IMR-90 (cell line): ENCODE measurements at regions not wholly inside any gene's neighbourhood (a gene's known extent, or its start where the extent isn't known, plus 50 kb on each side); places are given as distances from the start of the nearest gene placed in this dataset.

Source experiments
- ATAC-seq: fragments of 200-7000 bp; cut with Tn5 transposase; 2 replicates; pipeline ENCODE4 v1.9.1; 2020; ENCODE audit warnings: low read depth, mild to moderate bottlenecking, moderate library complexity
- BruUV-seq: library from RNA; stranded (reverse); fragments of 400-500 nt; replicated peaks from 2 replicates; lab custom pipeline; 2021; lab: Mats Ljungman, UMichigan
- CTCF ChIA-PET: fragments of 300-600 bp; formaldehyde crosslinking; extraction: SDS; loops from one replicate; lab custom pipeline; 2021; ENCODE audit warnings: antibody characterized with exemption; lab: Yijun Ruan, JAX
- POLR2A ChIA-PET: fragments of 300-600 bp; sonication (Branson Sonifier 250); formaldehyde crosslinking; loops from one replicate; lab custom pipeline; 2022; ENCODE audit warnings: antibody characterized with exemption; ENCODE audit not compliant: unreplicated experiment; lab: Charles Lee
- DNase-seq: peaks from one replicate; pipeline ENCODE4 v3.0.0; 2013
- H2AFZ ChIP-seq: replicated peaks from 2 replicates; pipeline ENCODE3; 2013; ENCODE audit warnings: low read length, mild to moderate bottlenecking; ENCODE audit not compliant: poor library complexity
- H2AK5ac ChIP-seq: 2 replicates; pipeline ENCODE4 v1.6.1; 2013; ENCODE audit warnings: low read depth, low read length, inconsistent platforms
- H2AK9ac ChIP-seq: replicated peaks from 2 replicates; pipeline ENCODE3; 2013; ENCODE audit warnings: mild to moderate bottlenecking, low read depth, low read length, moderate library complexity; ENCODE audit not compliant: poor library complexity
- H2BK120ac ChIP-seq: 2 replicates; pipeline ENCODE4 v1.6.1; 2013; ENCODE audit warnings: low read depth, low read length, inconsistent platforms
- H2BK15ac ChIP-seq: 3 replicates; pipeline ENCODE4 v1.6.1; 2013; ENCODE audit warnings: low read depth, low read length, inconsistent platforms
- H2BK20ac ChIP-seq: 2 replicates; pipeline ENCODE4 v1.6.1; 2013; ENCODE audit warnings: low read depth, mild to moderate bottlenecking, inconsistent platforms, low read length, moderate library complexity
- H2BK5ac ChIP-seq: 2 replicates; pipeline ENCODE4 v1.6.1; 2013; ENCODE audit warnings: mild to moderate bottlenecking, low read depth, low read length, inconsistent platforms; ENCODE audit not compliant: poor library complexity, severe bottlenecking
- H3K14ac ChIP-seq: replicated peaks from 2 replicates; pipeline ENCODE4 v1.6.1; 2013; ENCODE audit warnings: low read depth, low read length, inconsistent platforms
- H3K18ac ChIP-seq: 2 replicates; pipeline ENCODE4 v1.6.1; 2013; ENCODE audit warnings: low read depth, low read length, control low read depth
- H3K23ac ChIP-seq: 2 replicates; pipeline ENCODE4 v1.6.1; 2013; ENCODE audit warnings: low read depth, low read length, inconsistent platforms
- H3K27ac ChIP-seq: 2 replicates; pipeline ENCODE4 v1.5.1; 2013; ENCODE audit warnings: mild to moderate bottlenecking, control low read depth, low read length; ENCODE audit not compliant: insufficient read depth
- H3K27me3 ChIP-seq: 2 replicates; pipeline ENCODE4 v1.6.1; 2013; ENCODE audit warnings: low read length; ENCODE audit not compliant: control insufficient read depth, insufficient read depth
- H3K36me3 ChIP-seq: 2 replicates; pipeline ENCODE4 v1.6.1; 2013; ENCODE audit warnings: low read length, mixed read lengths; ENCODE audit not compliant: control insufficient read depth, insufficient read depth
- H3K4ac ChIP-seq: 2 replicates; pipeline ENCODE4 v1.6.1; 2013; ENCODE audit warnings: low read depth, low read length, inconsistent platforms
- H3K4me1 ChIP-seq: 2 replicates; pipeline ENCODE4 v1.6.1; 2013; ENCODE audit warnings: low read length, mixed read lengths; ENCODE audit not compliant: control insufficient read depth, insufficient read depth
- H3K4me2 ChIP-seq: 2 replicates; pipeline ENCODE4 v1.6.1; 2013; ENCODE audit warnings: low read depth, mild to moderate bottlenecking, control low read depth, low read length, moderate library complexity
- H3K4me3 ChIP-seq: 2 replicates; pipeline ENCODE4 v1.5.1; 2013; ENCODE audit warnings: low read depth, mild to moderate bottlenecking, control low read depth, low read length, moderate library complexity; ENCODE audit not compliant: insufficient read depth
- H3K56ac ChIP-seq: 2 replicates; pipeline ENCODE4 v1.6.1; 2013; ENCODE audit warnings: low read length, inconsistent platforms; ENCODE audit not compliant: insufficient read depth; ENCODE audit errors: extremely low read depth
- H3K79me1 ChIP-seq, 2 experiments: 2 replicates each; pipeline ENCODE4 v1.6.1; 2013; ENCODE audit warnings: low read length in 2 of 2, inconsistent platforms in 1 of 2, low read depth in 1 of 2
- H3K9ac ChIP-seq: 2 replicates; pipeline ENCODE4 v1.6.1; 2013; ENCODE audit warnings: low read depth, low read length, control low read depth
- H3K9me1 ChIP-seq: 2 replicates; pipeline ENCODE4 v1.6.1; 2013; ENCODE audit warnings: low read length, inconsistent platforms; ENCODE audit not compliant: insufficient read depth
- H3K9me3 ChIP-seq: 2 replicates; pipeline ENCODE4 v1.6.1; 2013; ENCODE audit warnings: low read length; ENCODE audit not compliant: control insufficient read depth, insufficient read depth
- H4K20me1 ChIP-seq: 2 replicates; pipeline ENCODE4 v1.6.1; 2013; ENCODE audit warnings: low read length, inconsistent platforms; ENCODE audit not compliant: insufficient read depth
- H4K5ac ChIP-seq: 2 replicates; pipeline ENCODE4 v1.6.1; 2013; ENCODE audit warnings: mild to moderate bottlenecking, low read depth, low read length, control low read depth
- H4K8ac ChIP-seq, 2 experiments: 2 replicates each; pipeline ENCODE4 v1.6.1; 2013; ENCODE audit warnings: low read depth in 2 of 2, low read length in 2 of 2, control low read depth in 1 of 2, inconsistent platforms in 1 of 2
- H4K91ac ChIP-seq: 2 replicates; pipeline ENCODE4 v1.6.1; 2013; ENCODE audit warnings: low read depth, low read length, inconsistent platforms; ENCODE audit not compliant: insufficient read depth
- BHLHE40 ChIP-seq: fragments of 150-350 bp; IDR thresholded peaks from 2 replicates; pipeline ENCODE4 v1.6.1; 2016; ENCODE audit warnings: mild to moderate bottlenecking, low read depth, low read length
- CEBPB ChIP-seq: IDR thresholded peaks from 2 replicates; pipeline ENCODE4 v1.6.1; 2012; ENCODE audit warnings: low read depth, low read length, improper control_type of control experiment
- CHD1 ChIP-seq: IDR thresholded peaks from 2 replicates; pipeline ENCODE4 v1.6.1; 2012; ENCODE audit warnings: low read depth, low read length, improper control_type of control experiment
- CTCF ChIP-seq: conservative IDR thresholded peaks from 2 replicates; pipeline ENCODE4 v1.5.1; 2012; ENCODE audit warnings: mild to moderate bottlenecking, low read depth, low read length, improper control_type of control experiment
- FOS ChIP-seq: fragments of 150-350 bp; IDR thresholded peaks from 2 replicates; pipeline ENCODE4 v1.6.1; 2016; ENCODE audit warnings: low read depth, low read length
- MAFK ChIP-seq: IDR thresholded peaks from 2 replicates; pipeline ENCODE4 v1.6.1; 2012; ENCODE audit warnings: low read depth, low read length, improper control_type of control experiment
- MAZ ChIP-seq: IDR thresholded peaks from 2 replicates; pipeline ENCODE4 v1.6.1; 2012; ENCODE audit warnings: low read depth, mild to moderate bottlenecking, low read length, improper control_type of control experiment, moderate library complexity, borderline replicate concordance
- MXI1 ChIP-seq: IDR thresholded peaks from 2 replicates; pipeline ENCODE4 v1.6.1; 2012; ENCODE audit warnings: low read depth, mild to moderate bottlenecking, low read length, moderate library complexity, borderline replicate concordance
- NFE2L2 ChIP-seq: fragments of 150-350 bp; IDR thresholded peaks from 2 replicates; pipeline ENCODE4 v1.6.1; 2016; ENCODE audit warnings: low read depth, mild to moderate bottlenecking, low read length
- POLR2A ChIP-seq: IDR thresholded peaks from 2 replicates; pipeline ENCODE4 v1.6.1; 2012; ENCODE audit warnings: mild to moderate bottlenecking, low read depth, low read length
- RAD21 ChIP-seq: IDR thresholded peaks from 2 replicates; pipeline ENCODE4 v1.6.1; 2012; ENCODE audit warnings: low read length, improper control_type of control experiment
- RCOR1 ChIP-seq: IDR thresholded peaks from 2 replicates; pipeline ENCODE4 v1.6.1; 2012; ENCODE audit warnings: mild to moderate bottlenecking, low read length, improper control_type of control experiment; ENCODE audit not compliant: insufficient replicate concordance
- RFX5 ChIP-seq: IDR thresholded peaks from 2 replicates; pipeline ENCODE4 v1.8.0; 2012; ENCODE audit warnings: low read depth, mild to moderate bottlenecking, low read length, moderate library complexity
- SMC3 ChIP-seq: fragments of 150-350 bp; IDR thresholded peaks from 2 replicates; pipeline ENCODE4 v1.6.1; 2016; ENCODE audit warnings: low read depth, mild to moderate bottlenecking, antibody characterized with exemption, low read length, moderate library complexity
- WGBS, 2 experiments: methylation state at CpG; one replicate each; pipeline versions ENCODE4 v1.1.5 to v1.1.7; 2013; ENCODE audit warnings: missing lambda C conversion rate in 2 of 2; ENCODE audit not compliant: insufficient read length in 1 of 2; ENCODE audit errors: extremely low coverage in 2 of 2; 5-methylcytosine and 5-hydroxymethylcytosine counted together
- dilution Hi-C: fragments of 300-500 bp; cut with HindIII; formaldehyde crosslinking; loops from one replicate; pipeline ENCODE4 v1.14.3; 2018; ENCODE audit warnings: low sequenced_read_pairs; ENCODE audit not compliant: unreplicated experiment
- in situ Hi-C: fragments of 300-500 bp; cut with MboI; formaldehyde crosslinking; loops from 3 replicates; pipeline ENCODE4 v1.14.3; 2019; ENCODE audit warnings: low sequenced_read_pairs, inconsistent platforms, mixed read lengths
- intact Hi-C: fragments of 100-400 bp; cut with micrococcal nuclease; formaldehyde crosslinking; loops from 2 replicates; pipeline ENCODE4 v1.10.0; 2022
- TF ChIP-seq, protein P1 (sequence below): fragments of 150-350 bp; IDR thresholded peaks from 2 replicates; pipeline ENCODE4 v1.6.1; 2017; ENCODE audit warnings: mild to moderate bottlenecking, antibody characterized with exemption, low read length, low read depth
- TF ChIP-seq, protein P2 (sequence below): fragments of 150-350 bp; IDR thresholded peaks from 2 replicates; pipeline ENCODE4 v1.6.1; 2016; ENCODE audit warnings: low read depth, mild to moderate bottlenecking, low read length, moderate library complexity, borderline replicate concordance

- TF ChIP-seq CTCF (no peak), CHD1 (no peak), RAD21 (no peak), POLR2A (no peak), NFE2L2 (no peak), RCOR1 (no peak), RFX5 (no peak), MXI1 (no peak), SMC3 (no peak), CEBPB (no peak), MAFK (no peak), FOS (no peak), MAZ (no peak), BHLHE40 (no peak)
- TF ChIP-seq, protein P1, sequence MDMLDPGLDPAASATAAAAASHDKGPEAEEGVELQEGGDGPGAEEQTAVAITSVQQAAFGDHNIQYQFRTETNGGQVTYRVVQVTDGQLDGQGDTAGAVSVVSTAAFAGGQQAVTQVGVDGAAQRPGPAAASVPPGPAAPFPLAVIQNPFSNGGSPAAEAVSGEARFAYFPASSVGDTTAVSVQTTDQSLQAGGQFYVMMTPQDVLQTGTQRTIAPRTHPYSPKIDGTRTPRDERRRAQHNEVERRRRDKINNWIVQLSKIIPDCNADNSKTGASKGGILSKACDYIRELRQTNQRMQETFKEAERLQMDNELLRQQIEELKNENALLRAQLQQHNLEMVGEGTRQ: no peak
- TF ChIP-seq, protein P2, sequence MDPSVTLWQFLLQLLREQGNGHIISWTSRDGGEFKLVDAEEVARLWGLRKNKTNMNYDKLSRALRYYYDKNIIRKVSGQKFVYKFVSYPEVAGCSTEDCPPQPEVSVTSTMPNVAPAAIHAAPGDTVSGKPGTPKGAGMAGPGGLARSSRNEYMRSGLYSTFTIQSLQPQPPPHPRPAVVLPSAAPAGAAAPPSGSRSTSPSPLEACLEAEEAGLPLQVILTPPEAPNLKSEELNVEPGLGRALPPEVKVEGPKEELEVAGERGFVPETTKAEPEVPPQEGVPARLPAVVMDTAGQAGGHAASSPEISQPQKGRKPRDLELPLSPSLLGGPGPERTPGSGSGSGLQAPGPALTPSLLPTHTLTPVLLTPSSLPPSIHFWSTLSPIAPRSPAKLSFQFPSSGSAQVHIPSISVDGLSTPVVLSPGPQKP: no peak
- no peak for DNase-seq
- intact Hi-C loops (no loop called here), in situ Hi-C loops (no loop called here), dilution Hi-C loops (no loop called here)
- H3K27ac ChIP-seq: no peak overlapping the region
- no peak overlapping the region for H3K18ac ChIP-seq
- H3K27me3 ChIP-seq: no peaks in the 10 kb centered on the region
- H3K9me1 ChIP-seq: no peaks in the 10 kb centered on the region
- no peak overlapping the region for H3K4ac ChIP-seq
- no peak overlapping the region for H2BK15ac ChIP-seq
- no peak overlapping the region for H3K23ac ChIP-seq
- no peaks in the 10 kb centered on the region for H4K20me1 ChIP-seq
- no peak overlapping the region for H3K4me2 ChIP-seq
- no peak overlapping the region for H3K56ac ChIP-seq
- H3K9ac ChIP-seq: no peak overlapping the region
- H4K5ac ChIP-seq: no peak overlapping the region
- no peak overlapping the region for H2BK5ac ChIP-seq
- H3K4me3 ChIP-seq: no peak overlapping the region
- H3K4me1 ChIP-seq: no peaks in the 10 kb centered on the region
- no CpG with 5 or more reads among the region's 2 CpGs for WGBS, 2 experiments
- H2BK20ac ChIP-seq: no peak overlapping the region
- no peak overlapping the region for H4K8ac ChIP-seq
- no peaks in the 10 kb centered on the region for H3K36me3 ChIP-seq
- BruUV-seq: no TSS peak
- no peaks in the 10 kb centered on the region for H3K9me3 ChIP-seq
- CTCF ChIA-PET: no interaction called here
- no peaks in the 10 kb centered on the region for H3K79me1 ChIP-seq
- H2AK5ac ChIP-seq: no peak overlapping the region
- no peak overlapping the region for H3K14ac ChIP-seq
- no peak for ATAC-seq
- POLR2A ChIA-PET: no interaction called here
- no peak overlapping the region for H2AFZ ChIP-seq
- H2BK120ac ChIP-seq: no peak overlapping the region
- H4K91ac ChIP-seq: no peak overlapping the region
- H2AK9ac ChIP-seq: no peak overlapping the region
Measured at GRCh38 chr2:17263570-17263968, 254.7 kb downstream of the RAD51AP2 start.
